Progenitor cell of endocrine pancreas (in vitro differentiated cells): ENCODE measurements at regions not wholly inside any gene's neighbourhood (a gene's known extent, or its start where the extent isn't known, plus 50 kb on each side); places are given as distances from the start of the nearest gene placed in this dataset.

ENCODE experiments used
- DNase-seq: peaks from one replicate; pipeline ENCODE4 v3.0.0; 2021; ENCODE audit warnings: low spot score; ENCODE audit not compliant: unreplicated experiment
- H3K27ac Mint-ChIP-seq: 2 replicates; pipeline ENCODE4 v1.8.0; 2021; ENCODE audit warnings: mild to moderate bottlenecking, moderate library complexity, mixed read lengths
- H3K27me3 Mint-ChIP-seq: 2 replicates; pipeline ENCODE4 v1.8.0; 2021; ENCODE audit warnings: mixed read lengths
- H3K36me3 Mint-ChIP-seq: 2 replicates; pipeline ENCODE4 v1.8.0; 2022; ENCODE audit warnings: mixed read lengths; ENCODE audit not compliant: insufficient read depth
- H3K4me1 Mint-ChIP-seq: 2 replicates; pipeline ENCODE4 v1.8.0; 2021; ENCODE audit warnings: low read depth, mixed read lengths
- H3K4me3 Mint-ChIP-seq: 2 replicates; pipeline ENCODE4 v1.8.0; 2021; ENCODE audit warnings: low read depth, mild to moderate bottlenecking, moderate library complexity, mixed read lengths
- H3K9me3 Mint-ChIP-seq: 2 replicates; pipeline ENCODE4 v1.8.0; 2021; ENCODE audit warnings: low read depth, mixed read lengths
- CTCF ChIP-seq: fragments of 200-600 bp; sonication (generic); IDR thresholded peaks from one replicate; pipeline ENCODE4 v1.5.0; 2021; ENCODE audit warnings: antibody characterized with exemption, mild to moderate bottlenecking; ENCODE audit not compliant: unreplicated experiment

- no peak overlapping the region for H3K4me3 Mint-ChIP-seq
These were observed 442.9 kb downstream of the SUCLG1 start for GRCh38 chr2:84016183-84016582.

GRCh38 chr2:83997889-83998288 is 461.2 kb downstream of the SUCLG1 start:
- H3K27ac Mint-ChIP-seq = no peak overlapping the region
- no peak for DNase-seq
- H3K4me3 Mint-ChIP-seq = no peak overlapping the region
- no peaks in the 10 kb centered on the region for H3K36me3 Mint-ChIP-seq
- TF ChIP-seq CTCF = no peak
- no peaks in the 10 kb centered on the region for H3K9me3 Mint-ChIP-seq
- H3K27me3 Mint-ChIP-seq = no peaks in the 10 kb centered on the region
- H3K4me1 Mint-ChIP-seq = no peaks in the 10 kb centered on the region

More at GRCh38 chr2:84016183-84016582, 442.9 kb downstream of the SUCLG1 start:
- H3K36me3 Mint-ChIP-seq = no peaks in the 10 kb centered on the region
- TF ChIP-seq CTCF = no peak
- H3K4me1 Mint-ChIP-seq = no peaks in the 10 kb centered on the region
- H3K27me3 Mint-ChIP-seq = no peaks in the 10 kb centered on the region
- H3K9me3 Mint-ChIP-seq = no peaks in the 10 kb centered on the region
- no peak for DNase-seq
- no peak overlapping the region for H3K27ac Mint-ChIP-seq

DNA sequence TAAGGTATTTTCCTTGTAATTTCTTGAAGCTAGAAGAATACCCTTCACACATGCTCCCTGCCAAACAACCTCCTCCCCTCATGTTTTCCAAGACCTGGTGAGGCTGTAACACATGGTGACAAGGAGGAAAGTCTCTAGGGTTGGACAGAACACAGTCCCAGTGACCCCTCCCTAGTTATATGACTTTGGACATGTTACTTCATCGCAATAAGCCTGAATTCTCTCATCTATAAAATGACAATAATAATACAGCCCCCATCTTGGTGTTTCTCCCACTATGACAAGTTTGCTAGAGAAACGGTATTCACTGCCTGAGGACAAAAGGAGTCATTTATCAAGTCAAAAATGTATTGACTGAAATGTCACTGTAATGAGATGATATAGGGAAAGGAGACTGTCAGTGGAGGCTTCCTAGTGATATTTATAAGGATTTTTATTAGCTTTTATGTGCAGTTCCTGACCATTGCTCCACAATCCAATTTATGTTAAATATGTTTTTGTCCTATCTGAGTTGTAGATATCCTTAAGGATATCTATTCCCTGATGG is 464.4 kb downstream of the SUCLG1 start:
- Mint-ChIP-seq H3K36me3 (peaks cover 1% of the 10 kb centered on the region), H3K9me3 (peaks cover 4% of the 10 kb centered on the region), H3K27me3 (no peaks in the 10 kb centered on the region), H3K4me3 (no peak overlapping the region), H3K4me1 (peaks cover 4% of the 10 kb centered on the region), H3K27ac (no peak overlapping the region)
- DNase-seq = no peak
- no peak for TF ChIP-seq CTCF

DNA sequence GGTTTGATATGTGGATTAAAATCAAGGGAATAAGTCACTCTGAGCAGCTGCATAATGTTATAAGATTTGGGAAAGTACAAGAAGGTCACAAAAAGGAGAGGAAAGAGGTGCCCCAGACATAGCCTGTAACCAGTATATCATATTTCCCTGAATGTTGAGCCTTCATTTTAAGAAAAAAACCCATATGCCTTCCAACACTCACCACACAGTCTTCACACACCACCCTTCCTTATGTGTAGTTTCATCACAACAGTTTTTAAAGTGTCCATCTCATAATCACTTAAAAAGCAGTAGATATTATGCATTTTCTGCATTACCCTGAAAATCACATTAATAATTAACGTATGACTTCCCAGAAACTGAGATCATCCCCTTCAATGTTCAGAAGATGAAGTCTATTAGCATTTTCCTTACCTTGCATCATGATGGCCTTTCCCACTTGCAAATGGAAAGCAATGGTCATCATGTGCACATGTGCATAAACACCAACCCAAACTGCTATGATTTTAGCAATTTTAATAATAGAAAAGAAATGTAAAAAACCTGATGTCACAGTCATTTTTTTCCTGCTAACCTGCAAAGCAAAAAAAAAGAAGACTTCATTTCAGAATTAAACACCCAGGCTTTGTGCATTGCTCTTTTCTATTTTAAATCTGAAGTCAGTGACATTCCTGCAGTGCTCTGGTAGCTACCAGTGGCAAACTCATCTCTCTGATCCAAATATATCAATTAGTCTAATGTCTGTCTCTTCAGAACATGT is 465.0 kb downstream of the SUCLG1 start:
- no peak for TF ChIP-seq CTCF
- H3K27me3 Mint-ChIP-seq = no peaks in the 10 kb centered on the region
- H3K9me3 Mint-ChIP-seq = peaks cover 6% of the 10 kb centered on the region
- peaks cover 1% of the 10 kb centered on the region for H3K36me3 Mint-ChIP-seq
- DNase-seq = no peak
- no peak overlapping the region for H3K27ac Mint-ChIP-seq
- H3K4me3 Mint-ChIP-seq = no peak overlapping the region
- peaks cover 4% of the 10 kb centered on the region for H3K4me1 Mint-ChIP-seq

- H3K9me3 Mint-ChIP-seq = peaks cover 6% of the 10 kb centered on the region
- H3K36me3 Mint-ChIP-seq = peaks cover 1% of the 10 kb centered on the region
- H3K27me3 Mint-ChIP-seq = no peaks in the 10 kb centered on the region
- no peak for TF ChIP-seq CTCF
- no peak overlapping the region for H3K4me3 Mint-ChIP-seq
- DNase-seq = no peak
- H3K4me1 Mint-ChIP-seq = peaks cover 4% of the 10 kb centered on the region
- no peak overlapping the region for H3K27ac Mint-ChIP-seq
These were observed 467.1 kb downstream of the SUCLG1 start for GRCh38 chr2:83991992-83992391.
